ENCODE measurements at regions not wholly inside any gene's neighbourhood (a gene's known extent, or its start where the extent isn't known, plus 50 kb on each side); places are given as distances from the start of the nearest gene placed in this dataset.

- TF ChIP-seq GATA3 (IDR thresholded peaks at IDR 0.05; ENCODE audit: low read depth, low read length), result no peak
- no peak for TF ChIP-seq GATA2 (IDR thresholded peaks at IDR 0.05; ENCODE audit: low read depth, low read length)
Observed at GRCh38 chr5:9712911-9713310, 82.8 kb upstream of the TAS2R1 start.

- no peak for TF ChIP-seq GATA3 (IDR thresholded peaks at IDR 0.05; ENCODE audit: low read depth, low read length)
- no peak for TF ChIP-seq GATA2 (IDR thresholded peaks at IDR 0.05; ENCODE audit: low read depth, low read length)
Observed at GRCh38 chr5:9712506-9712905, 82.4 kb upstream of the TAS2R1 start.

DNA sequence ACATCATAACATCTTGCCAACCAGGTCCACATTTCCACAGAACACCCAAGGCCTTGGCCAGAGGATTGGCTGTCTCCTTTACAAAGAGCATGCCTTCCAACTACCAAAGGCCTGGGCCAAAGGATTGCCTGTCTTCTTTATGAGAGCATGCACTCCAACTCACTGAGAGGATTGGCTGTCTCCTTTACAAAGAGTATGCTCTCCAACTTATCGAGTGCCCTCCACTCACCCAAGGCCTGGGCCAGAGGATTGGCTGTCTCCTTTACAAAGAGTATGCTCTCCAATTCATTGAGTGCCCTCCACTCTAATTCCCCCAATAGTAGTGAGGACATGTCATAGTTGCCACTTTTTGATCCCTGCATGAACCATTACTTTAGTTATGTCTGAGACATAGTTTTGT lies 79.9 kb upstream of the TAS2R1 start:
- TF ChIP-seq GATA2 (IDR thresholded peaks at IDR 0.05; ENCODE audit: low read depth, low read length), result no peak
- TF ChIP-seq GATA3 (IDR thresholded peaks at IDR 0.05; ENCODE audit: low read depth, low read length), result no peak

- no peak for TF ChIP-seq GATA2 (IDR thresholded peaks at IDR 0.05; ENCODE audit: low read depth, low read length)
- TF ChIP-seq GATA3 (IDR thresholded peaks at IDR 0.05; ENCODE audit: low read depth, low read length), result no peak
Observed at GRCh38 chr5:9707732-9708462, 77.7 kb upstream of the TAS2R1 start.

- TF ChIP-seq GATA3 (IDR thresholded peaks at IDR 0.05; ENCODE audit: low read depth, low read length) (no peak), GATA2 (IDR thresholded peaks at IDR 0.05; ENCODE audit: low read depth, low read length) (no peak)
Observed at GRCh38 chr5:9699681-9700080, 69.5 kb upstream of the TAS2R1 start.

- no peak for TF ChIP-seq GATA2 (IDR thresholded peaks at IDR 0.05; ENCODE audit: low read depth, low read length)
- no peak for TF ChIP-seq GATA3 (IDR thresholded peaks at IDR 0.05; ENCODE audit: low read depth, low read length)
Observed at GRCh38 chr5:9698841-9699240, 68.7 kb upstream of the TAS2R1 start.

GRCh38 chr5:9698125-9698826 lies 68.1 kb upstream of the TAS2R1 start:
- no peak for TF ChIP-seq GATA3 (IDR thresholded peaks at IDR 0.05; ENCODE audit: low read depth, low read length)
- TF ChIP-seq GATA2 (IDR thresholded peaks at IDR 0.05; ENCODE audit: low read depth, low read length), result no peak

GRCh38 chr5:9692576-9692975 lies 62.4 kb upstream of the TAS2R1 start:
- TF ChIP-seq GATA3 (IDR thresholded peaks at IDR 0.05; ENCODE audit: low read depth, low read length), result no peak
- TF ChIP-seq GATA2 (IDR thresholded peaks at IDR 0.05; ENCODE audit: low read depth, low read length), result no peak

DNA sequence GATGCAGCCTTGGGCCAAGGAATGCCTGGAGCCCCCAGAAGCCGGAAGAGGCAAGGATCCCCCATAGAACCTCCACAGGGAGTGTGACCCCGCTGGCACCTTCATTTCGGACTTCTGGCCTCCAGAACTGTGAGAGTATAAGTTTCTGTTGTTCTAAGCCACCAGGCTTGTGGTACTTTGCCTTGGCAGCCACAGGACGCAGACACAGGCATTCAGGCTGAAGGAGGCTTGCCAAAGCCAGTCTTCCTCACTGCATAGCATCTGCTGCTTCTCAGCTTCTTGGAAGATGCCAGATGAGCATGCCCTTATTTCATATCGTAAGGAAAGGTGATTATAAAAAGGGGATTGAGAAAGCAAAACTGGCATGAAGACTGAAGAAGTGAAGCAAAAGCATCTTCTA lies 61.1 kb upstream of the TAS2R1 start:
- TF ChIP-seq GATA3 (IDR thresholded peaks at IDR 0.05; ENCODE audit: low read depth, low read length) (no peak), GATA2 (IDR thresholded peaks at IDR 0.05; ENCODE audit: low read depth, low read length) (no peak)

DNA sequence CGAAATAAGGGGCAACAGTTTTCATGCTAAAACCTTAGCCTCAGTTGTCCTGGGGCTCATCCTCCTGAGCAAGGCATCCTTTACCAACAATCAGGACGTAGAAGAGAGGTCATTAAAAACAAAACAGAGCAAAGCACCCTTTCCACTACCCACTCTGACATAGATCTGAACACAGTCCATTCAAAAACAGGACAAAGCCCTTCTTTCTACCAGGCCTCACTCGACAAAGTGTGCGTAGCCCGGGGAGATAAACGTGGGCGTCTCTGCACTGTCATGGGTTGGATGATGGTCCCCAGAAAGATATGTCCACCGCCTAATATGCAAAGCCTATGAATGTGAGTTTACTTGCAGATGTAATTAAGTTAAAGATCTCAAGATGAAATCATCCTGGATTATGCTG lies 60.6 kb upstream of the TAS2R1 start:
- no peak for TF ChIP-seq GATA3 (IDR thresholded peaks at IDR 0.05; ENCODE audit: low read depth, low read length)
- TF ChIP-seq GATA2 (IDR thresholded peaks at IDR 0.05; ENCODE audit: low read depth, low read length), result no peak

DNA sequence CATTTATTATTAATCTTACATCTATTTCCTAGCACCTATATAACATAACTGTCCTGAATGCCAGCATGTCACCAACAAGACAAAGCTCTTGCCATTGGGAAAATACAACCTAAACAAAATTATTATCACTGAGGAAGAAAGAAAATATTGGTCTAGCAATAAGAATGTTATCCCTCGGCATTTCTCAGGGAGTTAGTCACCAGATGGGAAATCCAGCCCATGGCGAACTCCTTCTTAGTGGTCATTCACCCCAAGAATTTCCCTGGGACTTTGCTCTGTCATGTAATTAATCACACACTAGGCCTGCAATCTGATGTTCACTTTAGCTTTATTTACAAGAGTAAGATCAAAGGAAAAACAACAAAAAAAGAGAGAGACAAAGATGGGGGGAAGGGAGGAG lies 56.1 kb upstream of the TAS2R1 start:
- no peak for TF ChIP-seq GATA2 (IDR thresholded peaks at IDR 0.05; ENCODE audit: low read depth, low read length)
- no peak for TF ChIP-seq GATA3 (IDR thresholded peaks at IDR 0.05; ENCODE audit: low read depth, low read length)

DNA sequence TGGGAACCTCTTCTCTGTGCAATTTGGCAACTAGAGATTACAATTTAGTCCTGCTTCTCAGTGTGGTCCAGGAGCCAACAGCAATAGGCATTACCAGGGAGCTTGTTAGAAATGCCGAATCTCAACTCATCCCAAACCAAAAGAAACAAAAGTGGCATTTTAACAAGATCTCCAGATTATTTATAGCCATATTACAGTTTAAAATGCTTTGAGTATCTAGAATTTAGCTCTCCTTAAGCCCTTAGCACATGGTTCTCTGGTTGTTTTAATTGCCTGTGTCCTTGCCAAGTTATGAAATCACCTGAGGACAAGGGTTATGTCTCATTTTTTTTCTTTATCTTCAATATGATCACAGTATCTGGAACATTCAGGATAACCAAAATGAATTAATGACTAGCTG lies 51.6 kb upstream of the TAS2R1 start:
- TF ChIP-seq GATA2 (IDR thresholded peaks at IDR 0.05; ENCODE audit: low read depth, low read length) (no peak), GATA3 (IDR thresholded peaks at IDR 0.05; ENCODE audit: low read depth, low read length) (no peak)

Measured in SH-SY5Y (cell line).